ENCODE measurements at regions not wholly inside any gene's neighbourhood (a gene's known extent, or its start where the extent isn't known, plus 50 kb on each side); places are given as distances from the start of the nearest gene placed in this dataset.
"Not testable (repeated sequence)": the region's sequence is repeated elsewhere in the genome, so short reads cannot be mapped to it uniquely, and the experiment has no call there.

- DNase-seq (ENCODE audit: low read depth in 2 of 2), result no peak
Observed at GRCh38 chr3:10625323-10625722, 119.9 kb upstream of the ATP2B2 start.

- no peak for DNase-seq (ENCODE audit: low read depth in 2 of 2)
Observed at GRCh38 chr3:10627884-10628572, 122.6 kb upstream of the ATP2B2 start.

DNA sequence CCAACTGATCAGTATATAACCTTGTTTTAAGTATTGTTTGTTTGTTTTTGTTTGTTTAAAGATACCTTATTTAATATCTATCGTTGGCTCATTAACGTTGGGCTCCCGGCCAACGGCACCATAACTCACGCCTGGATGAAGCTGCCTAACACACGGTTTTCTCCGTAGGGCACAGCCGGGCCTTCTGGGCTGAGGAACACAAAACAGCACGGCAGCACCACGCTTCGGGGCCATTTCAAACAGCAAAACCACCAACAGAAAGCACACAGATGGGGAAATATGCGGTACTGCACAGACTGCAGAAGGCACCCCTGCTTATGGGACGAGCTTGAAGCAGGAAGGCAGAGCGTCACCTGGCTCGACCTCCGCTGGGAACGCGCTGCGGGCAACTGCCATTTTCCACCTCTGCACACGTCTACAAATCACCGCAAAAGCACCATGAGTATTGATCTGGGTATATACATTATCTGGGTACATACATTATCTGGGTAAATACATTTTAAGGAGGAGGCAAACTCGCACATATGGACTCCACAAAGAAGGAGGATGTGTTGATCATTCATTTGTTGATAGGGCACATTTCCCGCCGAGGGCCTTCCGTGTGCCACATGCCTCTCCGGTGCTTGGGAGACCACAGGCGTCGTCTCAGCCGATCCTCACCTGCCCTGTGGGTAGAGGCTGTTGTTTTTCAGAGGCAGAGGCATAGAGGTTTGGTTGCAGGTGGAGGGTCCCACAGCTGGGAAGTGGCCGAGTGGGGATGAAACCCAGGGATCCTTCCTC is 123.7 kb upstream of the ATP2B2 start:
- DNase-seq (ENCODE audit: low read depth in 2 of 2), result no peak

DNA sequence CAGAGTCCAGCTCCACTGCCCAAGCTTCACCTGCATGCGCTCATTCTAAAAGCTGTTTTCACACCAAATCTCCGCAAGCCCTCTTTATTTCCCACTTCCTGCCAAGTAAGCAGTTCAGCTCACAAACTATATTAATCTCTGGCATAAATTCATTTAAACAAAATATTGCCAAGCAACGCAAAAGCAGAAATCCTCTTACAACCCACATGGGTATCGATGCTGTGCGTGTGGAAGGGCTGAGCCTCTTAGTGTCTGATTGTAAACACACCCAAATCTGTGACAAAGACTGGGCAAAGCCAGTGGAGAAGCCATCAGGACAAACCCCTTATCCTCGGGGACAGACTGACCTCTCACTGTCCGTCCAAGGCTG is 124.3 kb upstream of the ATP2B2 start:
- DNase-seq (ENCODE audit: low read depth in 2 of 2), result no peak

- no peak for DNase-seq (ENCODE audit: low read depth in 2 of 2)
Observed at GRCh38 chr3:10631224-10631623, 125.8 kb upstream of the ATP2B2 start.

GRCh38 chr3:10632125-10632524 is 126.7 kb upstream of the ATP2B2 start:
- no peak for DNase-seq (ENCODE audit: low read depth in 2 of 2)

DNA sequence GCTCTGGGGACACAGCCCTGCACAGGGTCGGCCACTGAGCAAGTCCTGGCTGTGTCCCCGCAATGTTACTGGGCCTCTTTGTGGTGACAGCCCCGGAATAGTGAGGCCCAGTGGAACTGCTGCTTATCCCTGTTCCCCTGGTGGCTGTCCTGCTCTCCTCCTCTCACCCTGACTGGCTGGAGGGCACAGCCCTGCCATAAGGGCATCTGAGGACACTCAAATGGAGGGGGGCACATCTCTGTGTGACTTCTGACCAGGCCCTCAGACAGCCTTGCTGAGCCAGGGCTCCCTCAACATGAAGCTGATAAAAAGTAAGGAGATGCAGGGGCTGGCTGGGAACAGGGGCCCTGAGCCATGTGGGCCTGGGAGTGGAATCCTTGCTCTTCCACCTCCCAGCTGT is 127.4 kb upstream of the ATP2B2 start:
- DNase-seq (ENCODE audit: low read depth in 2 of 2), result no peak

DNA sequence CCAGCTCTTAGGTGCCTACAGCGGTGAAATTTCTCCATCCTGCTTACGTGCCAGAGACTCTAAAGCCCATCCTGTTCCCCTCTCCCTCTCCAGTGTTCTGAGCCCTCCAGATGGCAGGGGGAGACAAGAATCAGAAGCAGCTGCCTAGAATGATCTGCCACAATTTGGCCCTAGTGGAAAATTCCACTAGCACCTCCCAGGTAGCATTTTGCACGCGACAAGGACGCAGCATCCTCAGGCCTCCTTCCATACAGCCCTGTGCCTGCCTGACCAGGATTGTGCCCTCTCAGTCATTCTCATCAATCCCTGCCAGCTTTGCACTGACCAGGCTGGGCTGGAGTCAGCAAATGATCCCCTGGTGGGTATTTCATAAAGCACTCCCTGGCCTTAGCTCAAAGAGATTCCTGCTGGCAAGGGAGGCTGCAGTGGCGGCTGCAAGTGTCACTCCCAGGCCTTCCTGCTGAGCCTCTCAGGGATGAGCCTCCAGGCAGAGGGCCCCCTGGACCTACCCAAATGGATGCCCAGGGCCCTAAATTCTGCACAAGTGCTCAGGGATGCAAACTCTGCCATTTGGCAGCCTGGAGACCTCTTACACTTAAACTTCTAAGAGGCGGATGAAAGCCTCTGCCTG is 130.2 kb upstream of the ATP2B2 start:
- no peak for DNase-seq (ENCODE audit: low read depth in 2 of 2)

GRCh38 chr3:10637342-10637741 is 132.0 kb upstream of the ATP2B2 start:
- DNase-seq (ENCODE audit: low read depth in 2 of 2), result no peak

DNA sequence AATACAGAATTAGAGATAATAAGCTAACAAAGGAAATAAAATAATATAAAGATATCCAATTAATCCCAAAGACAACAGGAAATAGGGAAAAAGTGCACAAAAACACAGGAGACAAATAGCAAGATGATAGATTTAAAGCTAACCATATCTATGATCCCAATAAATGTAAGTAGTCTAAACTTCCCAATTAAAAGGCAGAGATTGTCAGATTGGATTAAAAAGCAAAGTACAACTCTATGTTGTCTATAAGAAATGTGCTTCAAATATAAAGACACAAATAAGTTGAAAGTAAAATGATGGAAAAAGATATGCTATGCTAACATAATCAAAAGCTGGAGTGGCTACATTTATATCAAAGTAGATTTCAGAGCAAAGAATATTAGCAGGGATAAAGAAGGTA is 133.1 kb upstream of the ATP2B2 start:
- DNase-seq (ENCODE audit: low read depth in 2 of 2), result no peak

DNA sequence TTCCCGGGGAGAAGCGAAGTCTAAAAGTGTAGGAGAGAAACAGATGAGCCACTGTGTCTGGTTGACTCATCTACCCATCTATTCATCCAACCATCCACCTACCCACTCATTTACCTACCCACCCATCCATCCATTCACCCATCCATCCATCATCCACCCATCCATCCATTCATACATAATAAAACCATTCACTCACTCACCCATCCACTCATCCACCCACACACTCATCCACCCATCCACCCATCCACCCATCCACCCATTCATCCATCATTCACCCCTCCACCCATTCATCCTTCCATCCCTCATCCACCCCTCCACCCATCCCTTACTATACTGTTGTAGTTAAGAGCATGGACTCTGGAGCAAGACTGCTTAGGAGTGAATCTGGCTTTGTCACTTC is 136.4 kb upstream of the ATP2B2 start:
- DNase-seq (ENCODE audit: low read depth in 2 of 2), result no peak

DNA sequence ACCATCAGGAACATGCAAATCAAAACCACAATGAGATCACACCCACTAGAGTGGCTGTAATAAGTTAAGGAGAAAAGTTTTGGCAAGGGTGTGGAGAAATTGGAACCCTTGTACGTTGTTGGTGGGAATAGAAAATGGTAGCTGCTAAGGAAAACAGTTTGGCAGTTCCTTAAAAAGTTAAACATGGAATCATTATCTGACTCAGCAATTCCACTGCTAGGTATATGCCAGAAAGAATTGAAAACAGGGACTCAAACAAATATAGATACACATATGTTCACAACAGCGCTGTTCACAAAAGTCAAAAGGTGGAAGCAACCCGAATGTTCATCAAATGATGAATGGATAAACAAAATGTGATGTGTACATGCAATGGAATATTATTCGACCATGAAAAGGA is 138.8 kb upstream of the ATP2B2 start:
- no peak for DNase-seq (ENCODE audit: low read depth in 2 of 2)

GRCh38 chr3:10645800-10646199 is 140.4 kb upstream of the ATP2B2 start:
- no peak for DNase-seq (ENCODE audit: low read depth in 2 of 2)

DNA sequence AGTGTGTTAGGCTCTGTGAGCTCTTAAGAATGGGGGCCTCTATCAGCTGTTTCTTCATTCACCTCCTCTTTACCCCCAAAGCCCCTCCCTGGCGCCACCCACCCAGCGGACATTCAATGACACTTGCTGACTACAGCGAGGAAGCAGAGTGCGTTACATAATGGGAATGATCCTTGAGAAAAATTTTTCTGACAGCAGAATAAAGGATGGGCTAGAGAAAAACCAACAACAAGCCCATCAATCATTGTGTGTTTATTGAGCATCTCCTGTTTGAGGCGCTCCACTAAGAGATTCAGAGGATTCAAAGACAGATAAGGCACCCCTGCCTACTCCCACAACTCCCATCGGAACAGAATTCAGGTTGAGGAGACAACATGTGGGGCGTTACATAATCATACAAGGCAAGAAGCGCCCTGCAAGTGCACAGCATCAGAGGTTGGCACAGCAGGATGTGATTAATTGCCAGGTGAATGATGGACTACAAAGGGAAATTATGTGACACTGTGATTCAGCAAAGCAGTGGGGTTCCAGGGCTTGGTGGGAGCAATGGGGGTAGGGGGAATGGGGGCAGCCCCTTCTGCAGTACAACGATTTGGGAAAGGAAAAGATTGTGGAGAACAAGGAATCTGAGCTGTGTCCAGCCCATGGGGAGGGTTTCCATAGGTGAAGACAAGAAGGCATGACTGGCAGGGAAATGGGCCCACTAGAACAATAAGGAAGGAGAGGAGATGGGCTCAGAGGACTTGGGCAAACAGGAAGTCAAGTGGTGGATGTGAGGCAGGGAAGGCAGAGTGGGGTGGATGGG is 141.3 kb upstream of the ATP2B2 start:
- no peak for DNase-seq (ENCODE audit: low read depth in 2 of 2)

DNA sequence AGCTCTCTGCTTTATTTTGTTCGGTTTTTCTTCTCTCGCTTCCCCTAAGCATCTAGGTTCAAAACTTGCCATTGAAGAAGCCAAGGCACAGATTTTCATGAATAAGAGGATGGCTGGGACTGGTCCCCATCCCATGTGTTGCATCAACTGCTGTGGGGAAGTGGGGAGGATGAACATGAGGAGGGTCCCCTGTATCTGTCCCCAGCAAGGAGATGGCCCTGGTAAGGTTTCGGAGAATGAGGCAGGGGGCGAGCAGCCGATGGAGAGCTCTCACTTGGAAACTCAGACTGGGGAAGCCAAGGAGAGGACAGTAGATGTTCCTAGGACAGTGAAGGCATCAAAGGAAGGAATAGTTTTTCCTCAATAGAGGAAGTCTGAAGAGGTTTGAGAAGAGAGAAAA is 142.0 kb upstream of the ATP2B2 start:
- no peak for DNase-seq (ENCODE audit: low read depth in 2 of 2)

DNA sequence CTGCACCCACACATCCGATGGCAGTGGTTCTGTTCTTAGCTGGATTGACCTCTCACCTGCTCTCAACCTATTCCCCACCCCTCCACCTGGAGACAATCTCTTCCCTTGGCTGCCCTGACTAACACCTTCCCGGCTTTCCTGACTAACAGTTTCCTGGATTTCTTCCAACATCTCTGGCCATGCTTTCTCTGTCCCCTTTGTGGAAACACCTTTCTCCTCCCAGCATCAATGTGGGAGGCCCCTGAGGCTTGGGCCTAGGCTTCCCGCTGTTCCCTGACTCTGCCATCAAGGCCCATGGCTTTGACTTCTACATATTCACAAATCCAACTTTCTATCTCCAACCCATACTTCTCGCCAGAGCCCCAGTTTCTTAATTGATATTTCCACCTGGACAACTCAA is 142.8 kb upstream of the ATP2B2 start:
- no peak for DNase-seq (ENCODE audit: low read depth in 2 of 2)

DNA sequence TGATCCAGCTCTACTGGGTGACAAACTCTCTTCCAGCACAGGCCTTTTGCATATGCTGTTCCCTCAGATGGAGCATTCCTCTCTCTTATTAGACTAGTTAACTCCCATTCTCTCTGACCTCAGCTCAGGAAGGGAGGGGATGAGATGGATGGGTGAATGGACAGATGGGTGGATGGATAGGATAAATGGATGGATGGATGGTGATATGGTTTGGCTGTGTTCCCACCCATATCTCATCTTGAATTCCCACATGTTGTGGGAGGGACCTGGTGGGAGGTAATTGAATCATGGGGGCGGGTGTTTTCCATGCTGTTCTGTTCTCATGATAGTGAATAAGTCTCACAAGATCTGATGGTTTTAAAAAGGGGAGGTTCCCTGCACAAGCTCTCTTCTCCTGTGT is 144.1 kb upstream of the ATP2B2 start:
- not testable (repeated sequence) for DNase-seq (ENCODE audit: low read depth in 2 of 2)

DNA sequence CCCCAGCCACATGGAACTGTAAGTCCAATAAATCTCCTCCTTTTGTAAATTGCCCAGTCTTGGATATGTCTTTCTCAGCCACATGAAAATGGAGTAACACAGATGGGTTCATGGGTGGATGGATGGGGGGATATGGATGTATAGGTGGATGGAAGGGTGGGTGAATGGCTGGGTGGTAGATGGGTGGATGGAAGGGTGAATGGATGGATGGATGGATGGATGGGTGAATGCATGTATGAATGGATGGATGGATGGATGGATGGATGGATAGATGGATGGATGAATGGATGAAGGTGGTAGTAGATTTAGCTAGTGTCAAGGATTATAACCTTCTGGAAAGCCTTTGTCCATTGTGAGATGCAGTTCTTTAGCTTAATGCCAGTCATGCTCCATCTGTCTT is 146.1 kb upstream of the ATP2B2 start:
- no peak for DNase-seq (ENCODE audit: low read depth in 2 of 2)

- no peak for DNase-seq (ENCODE audit: low read depth in 2 of 2)
Observed at GRCh38 chr3:10653241-10653640, 147.9 kb upstream of the ATP2B2 start.

DNA sequence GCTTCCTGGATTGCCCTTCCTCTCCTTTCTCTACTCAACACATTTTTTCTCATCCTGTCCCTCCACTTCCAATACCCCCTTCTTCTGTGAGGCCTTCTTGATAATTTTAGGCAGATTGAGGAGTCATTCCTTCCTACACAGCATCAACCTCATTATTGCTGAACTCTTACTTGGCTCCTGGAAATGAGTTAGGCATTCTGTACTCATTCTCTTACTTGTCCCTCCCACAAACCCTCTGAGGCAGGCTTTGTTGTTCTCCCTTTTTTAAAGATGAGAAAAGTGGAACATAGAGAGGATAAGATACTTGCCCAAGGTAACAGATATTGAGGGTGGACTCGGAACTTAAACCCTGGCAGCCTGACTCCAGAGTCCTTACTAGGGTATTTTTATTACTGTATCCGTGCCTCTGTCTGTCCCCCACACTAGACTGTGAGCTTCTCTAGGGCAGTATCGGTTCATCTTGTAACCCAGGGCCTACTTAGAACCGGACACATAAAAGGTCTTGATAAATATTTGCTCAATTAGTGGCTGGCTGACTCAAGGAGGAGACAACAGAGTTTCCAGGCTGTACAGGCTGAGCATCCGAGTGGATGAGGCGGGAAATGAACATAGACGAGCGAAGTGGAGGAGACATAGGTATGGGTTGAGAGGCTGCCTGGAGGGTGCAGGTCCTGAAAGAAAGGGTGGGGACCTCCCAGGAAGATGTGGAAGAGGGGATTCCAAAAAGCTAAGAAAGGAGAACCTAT is 148.7 kb upstream of the ATP2B2 start:
- DNase-seq (ENCODE audit: low read depth in 2 of 2), result no peak

- no peak for DNase-seq (ENCODE audit: low read depth in 2 of 2)
Observed at GRCh38 chr3:10655105-10655504, 149.7 kb upstream of the ATP2B2 start.

GRCh38 chr3:10657339-10657738 is 152.0 kb upstream of the ATP2B2 start:
- DNase-seq (ENCODE audit: low read depth in 2 of 2), result not testable (repeated sequence)

Data from stimulated activated CD8-positive, alpha-beta memory T cell treated with anti-CD3 and anti-CD28 coated beads, Interleukin-7, amount 100 ng/mL, for 1 hour (primary cell).